GM21825 (cell line): ENCODE measurements at regions not wholly inside any gene's neighbourhood (a gene's known extent, or its start where the extent isn't known, plus 50 kb on each side); places are given as distances from the start of the nearest gene placed in this dataset.

Experiments used
- ATAC-seq: cut with Tn5 transposase; IDR thresholded peaks from one replicate; pipeline ENCODE4 v1.9.1; 2021; ENCODE audit warnings: mild to moderate bottlenecking, moderate library complexity; ENCODE audit not compliant: unreplicated experiment

DNA sequence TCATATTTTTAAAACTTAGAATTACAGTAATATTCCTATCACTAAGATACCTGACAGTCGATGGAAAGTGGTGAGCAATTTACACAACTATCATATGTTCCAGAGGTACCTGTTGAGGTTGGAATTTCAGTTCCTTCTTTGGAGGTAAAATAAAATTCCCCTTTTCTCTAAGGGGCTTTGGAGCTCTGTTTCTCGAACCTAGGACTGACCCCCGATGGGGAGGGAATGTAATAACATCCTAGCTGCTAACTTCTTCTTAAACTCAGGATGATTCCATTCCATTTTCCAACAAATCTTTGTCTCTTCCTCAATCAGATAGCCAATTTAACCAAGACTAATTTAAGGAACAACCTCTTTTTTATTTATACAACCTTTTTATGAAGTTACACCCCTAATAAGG lies 1069.8 kb downstream of the NLGN4Y start:
- ATAC-seq = no peak

DNA sequence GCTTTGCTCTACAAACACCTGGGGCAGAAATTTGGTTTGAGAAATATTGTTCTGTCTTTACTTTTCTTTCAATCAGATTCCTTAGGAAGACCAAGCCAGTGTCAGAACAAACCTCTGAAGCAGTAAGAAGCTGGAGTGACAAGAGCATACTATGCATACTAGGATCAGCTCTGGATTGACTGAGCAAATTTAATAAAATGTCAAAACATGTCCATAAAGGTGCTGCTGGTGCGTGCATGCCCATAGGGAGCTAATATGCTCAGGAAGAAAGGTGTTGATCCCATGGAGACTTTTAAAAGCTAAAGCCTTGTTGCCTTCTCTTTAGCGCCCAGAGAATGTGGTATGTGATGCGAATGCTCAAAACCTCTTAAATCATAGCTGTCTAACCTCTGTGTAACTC lies 1076.2 kb downstream of the NLGN4Y start:
- ATAC-seq = no peak

DNA sequence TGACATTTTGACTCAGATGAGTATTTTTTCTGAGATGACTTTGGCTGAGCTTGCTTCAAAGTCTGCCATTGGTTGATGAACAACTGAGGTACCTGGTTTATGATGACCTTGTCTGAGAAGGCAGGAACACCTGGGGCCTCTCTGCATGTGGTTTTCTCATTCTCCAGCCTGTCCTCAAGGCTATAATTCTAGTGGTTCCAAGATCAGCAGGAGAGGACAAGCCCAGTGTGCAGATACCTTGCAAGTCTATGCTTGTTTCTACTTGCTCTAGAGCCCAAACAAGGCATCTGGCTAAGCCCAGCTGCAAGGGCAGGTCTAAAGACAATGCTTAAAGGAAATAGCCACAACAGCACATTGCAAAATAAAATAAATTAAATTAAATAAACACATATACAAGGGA lies 1100.0 kb downstream of the NLGN4Y start:
- ATAC-seq = no peak

DNA sequence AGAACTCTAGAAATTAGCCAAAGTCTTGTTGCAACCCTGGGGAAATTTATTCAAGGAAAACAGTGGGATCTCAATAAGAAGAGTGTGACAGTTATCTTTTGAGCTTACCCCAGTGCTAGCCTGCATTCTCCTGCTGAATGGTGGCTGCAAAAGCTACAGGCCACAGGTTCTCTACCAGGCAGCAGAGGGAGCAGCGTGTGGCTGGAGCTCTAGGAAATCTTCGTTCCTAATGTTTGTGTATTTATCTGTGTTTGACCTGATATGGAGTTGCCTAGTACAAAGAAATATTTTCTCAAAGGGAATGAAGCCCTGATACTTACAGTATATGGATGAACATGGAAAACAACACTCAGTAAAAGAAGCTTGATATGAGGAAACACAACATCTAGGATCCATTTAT lies 1100.6 kb downstream of the NLGN4Y start:
- ATAC-seq = no peak

DNA sequence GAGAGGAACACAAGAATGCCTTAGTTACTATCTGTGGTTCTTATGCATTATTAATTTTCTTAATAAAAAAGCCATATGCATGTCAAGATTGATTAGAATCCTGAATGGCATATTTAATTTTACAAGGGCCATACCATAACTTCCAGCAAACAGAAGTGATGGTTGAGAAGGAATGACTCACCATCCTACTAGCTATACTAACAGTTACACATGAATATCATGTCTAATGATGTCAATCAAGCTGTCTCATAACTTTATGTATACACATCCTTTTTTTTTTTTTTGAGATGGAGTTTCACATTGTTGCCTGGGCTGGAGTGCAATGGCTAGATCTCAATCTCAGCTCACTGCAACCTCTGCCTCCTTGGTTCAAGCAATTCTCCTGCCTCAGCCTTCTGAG lies 1123.9 kb downstream of the NLGN4Y start:
- no peak for ATAC-seq

DNA sequence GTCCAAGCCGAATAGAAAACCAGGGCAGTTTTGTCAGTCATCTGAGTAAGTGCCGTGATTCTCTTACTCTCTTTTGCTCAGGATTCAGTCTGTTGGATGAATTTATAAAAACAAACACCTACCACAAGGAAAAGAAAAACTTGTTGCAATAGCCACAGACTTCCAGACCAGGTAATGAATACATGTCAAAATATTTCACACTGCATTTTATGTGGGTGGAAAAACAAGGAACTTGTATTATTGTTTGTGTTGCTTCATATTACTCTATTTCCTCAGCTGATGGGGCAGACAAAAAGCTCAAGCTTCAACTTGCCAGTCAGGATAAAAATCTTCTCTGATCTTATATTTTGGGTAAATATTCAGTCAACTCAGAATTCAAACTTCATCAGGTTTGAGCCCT lies 1125.7 kb downstream of the NLGN4Y start:
- ATAC-seq = no peak

DNA sequence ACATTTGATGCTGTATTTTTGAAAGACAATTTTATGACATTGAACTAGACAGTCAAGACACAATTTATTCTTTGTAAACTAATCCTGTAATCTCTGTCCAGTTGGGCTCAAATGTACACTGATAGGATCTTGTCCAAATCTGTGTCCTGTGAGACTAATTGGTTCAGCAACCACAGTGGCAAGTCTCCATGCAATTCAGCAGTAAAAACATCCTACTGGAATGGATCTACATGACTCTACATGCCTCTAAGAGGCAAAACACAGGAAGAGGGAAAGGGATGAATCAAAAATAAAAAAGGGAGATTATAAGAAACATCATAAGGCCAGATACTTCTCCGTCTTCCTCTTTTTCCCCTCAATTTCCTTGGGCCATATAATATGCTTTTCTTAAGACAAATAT lies 1164.2 kb downstream of the NLGN4Y start:
- ATAC-seq = no peak

DNA sequence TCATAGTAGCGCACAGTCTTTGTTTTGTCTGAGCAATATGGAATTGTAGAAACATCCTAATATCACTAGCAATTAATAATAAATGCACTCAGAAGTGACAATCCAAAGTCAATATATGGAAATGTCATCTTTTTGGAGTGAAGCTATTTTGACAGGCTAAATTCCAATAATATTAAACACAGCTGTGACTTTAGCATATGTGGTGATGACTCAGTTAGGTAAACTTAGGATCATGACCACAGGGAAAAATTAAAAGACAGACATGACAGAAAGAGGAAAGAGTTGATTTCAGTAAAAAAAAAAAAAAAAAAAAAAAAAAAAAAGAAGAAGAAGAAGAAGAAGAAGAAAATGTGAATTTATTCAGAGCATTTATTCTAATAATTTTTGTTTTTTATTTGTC lies 1165.7 kb downstream of the NLGN4Y start:
- ATAC-seq = no peak

DNA sequence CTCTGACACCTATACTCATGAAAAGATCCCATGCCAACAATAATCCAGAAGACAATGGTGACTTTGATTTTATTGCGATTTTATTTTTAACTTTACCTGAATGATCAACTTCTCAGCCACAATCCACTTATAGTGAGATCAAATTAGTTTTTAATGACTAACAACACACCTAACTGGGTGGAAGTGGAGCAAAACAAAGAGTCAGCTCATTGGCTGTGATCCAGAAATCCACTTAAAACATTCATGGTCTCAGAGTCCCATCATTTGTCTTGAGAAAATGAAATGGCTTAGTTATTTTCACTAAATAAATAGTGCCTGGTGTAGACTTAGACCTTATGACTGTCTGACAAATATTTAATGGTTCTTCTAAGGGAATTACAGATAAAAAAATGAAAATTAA lies 1177.8 kb downstream of the NLGN4Y start:
- no peak for ATAC-seq

DNA sequence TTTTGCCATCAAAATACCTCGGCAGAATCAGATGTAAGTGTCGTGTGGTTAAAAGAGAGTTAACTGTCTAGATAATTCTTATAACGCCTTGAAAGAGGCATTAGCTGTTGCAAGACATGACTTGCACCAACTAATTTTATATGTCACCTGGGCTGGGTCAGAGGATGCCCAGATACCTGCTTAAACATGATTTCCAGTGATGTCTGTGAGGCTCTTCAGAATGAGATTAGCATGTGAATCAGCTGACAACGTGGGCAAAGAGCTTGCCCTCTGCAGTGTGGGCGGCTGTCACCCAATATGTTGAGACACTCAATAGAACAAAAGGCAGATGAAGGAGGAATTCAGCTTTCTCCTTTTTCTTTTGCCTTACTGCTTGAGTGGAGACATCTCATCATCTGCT lies 1180.6 kb downstream of the NLGN4Y start:
- no peak for ATAC-seq

DNA sequence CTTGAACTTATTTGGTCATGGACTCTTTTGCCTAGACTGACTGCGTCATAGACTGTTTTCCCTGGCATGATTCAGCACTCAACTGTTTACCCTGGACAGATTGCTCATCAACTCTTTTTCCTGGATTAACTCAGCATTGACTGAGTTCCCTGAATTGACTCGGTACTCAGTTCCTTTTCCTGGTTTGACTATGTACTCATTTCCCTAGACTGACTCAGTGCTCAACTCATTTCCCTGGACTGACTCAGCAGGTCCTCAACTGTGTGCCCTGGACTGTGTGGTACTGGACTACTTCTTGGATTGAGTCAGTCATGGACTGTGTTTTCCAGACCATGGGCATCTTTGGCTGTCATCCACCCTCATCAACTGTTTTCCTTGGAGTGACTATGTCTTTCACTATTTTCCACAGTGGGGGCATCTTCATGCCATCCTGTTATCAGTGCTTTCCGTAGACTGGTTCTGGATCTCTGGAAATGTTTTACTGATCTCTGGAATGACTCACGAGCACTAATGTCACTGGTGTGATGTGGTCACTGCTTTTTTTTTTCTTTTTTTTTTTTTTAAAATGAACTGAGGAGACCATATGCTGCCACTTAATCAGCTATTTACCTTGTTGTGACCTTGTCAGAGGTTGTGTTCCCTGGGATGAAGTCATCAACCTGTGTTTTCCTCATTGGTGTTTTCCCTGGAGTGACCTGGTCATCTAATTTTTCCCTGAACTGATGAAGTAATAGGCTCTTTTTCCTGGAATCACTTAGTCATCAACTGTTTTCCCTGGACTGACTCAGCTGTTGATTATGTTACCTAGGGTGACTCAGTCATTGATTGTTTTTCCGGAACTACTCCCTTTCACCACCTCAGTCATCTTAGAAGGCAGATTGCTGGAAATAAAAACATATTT lies 1225.5 kb downstream of the NLGN4Y start:
- no peak for ATAC-seq

DNA sequence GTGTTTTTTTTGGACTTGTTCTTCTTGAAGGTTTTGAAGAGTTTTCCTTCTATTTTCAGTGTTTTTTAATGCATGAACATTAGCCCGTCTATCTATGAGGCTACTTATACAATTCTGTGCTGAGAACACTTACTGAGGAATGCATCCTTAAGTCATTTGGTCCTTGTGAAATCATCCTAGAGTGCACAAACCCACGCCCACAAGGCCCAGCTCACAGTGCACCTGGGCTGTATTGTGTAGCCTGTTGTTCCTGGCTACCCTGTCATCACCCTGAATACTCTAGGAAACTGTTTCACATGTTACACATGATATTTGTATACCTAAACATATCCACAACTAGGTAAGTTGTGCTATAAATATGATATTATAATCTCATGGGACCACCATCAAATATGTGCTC lies 1226.7 kb downstream of the NLGN4Y start:
- ATAC-seq = no peak

DNA sequence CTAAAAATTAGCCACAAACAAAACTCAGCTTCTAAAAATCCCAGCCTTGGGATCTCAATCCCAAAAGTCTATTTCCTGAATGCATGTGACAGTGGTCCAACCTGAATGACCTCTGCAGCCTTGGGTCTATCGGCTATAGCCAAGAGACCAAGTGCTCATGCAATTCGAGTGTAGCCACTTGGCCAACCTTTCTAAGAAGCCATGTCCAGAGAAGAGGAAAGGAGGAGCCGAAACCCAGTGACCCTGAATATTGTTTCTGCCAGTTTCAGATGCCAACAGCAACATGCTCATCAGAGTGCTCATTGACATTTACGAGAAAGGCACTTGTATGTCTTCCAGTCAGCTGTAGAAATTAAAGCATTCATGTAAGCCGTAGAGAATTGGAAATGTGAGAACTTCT lies 1231.9 kb downstream of the NLGN4Y start:
- no peak for ATAC-seq

DNA sequence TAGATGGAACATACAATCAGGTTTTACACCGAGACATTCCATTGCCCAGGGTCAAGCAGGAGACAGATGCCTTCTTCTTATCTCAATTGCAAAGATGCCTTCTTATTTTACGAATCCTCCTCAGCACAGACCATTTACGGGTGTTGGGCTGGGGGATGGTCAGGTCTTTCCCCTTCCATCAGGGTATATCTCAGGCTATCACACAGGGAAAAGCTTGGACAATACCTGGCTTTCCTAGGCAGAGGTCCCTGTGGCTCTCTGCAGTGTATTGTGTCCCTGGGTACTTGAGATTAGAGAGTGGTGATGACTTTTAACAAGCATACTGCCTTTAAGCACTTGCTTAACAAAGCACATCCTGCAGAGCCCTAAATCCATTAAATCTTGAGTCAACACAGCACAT lies 1249.2 kb downstream of the NLGN4Y start:
- ATAC-seq = no peak

DNA sequence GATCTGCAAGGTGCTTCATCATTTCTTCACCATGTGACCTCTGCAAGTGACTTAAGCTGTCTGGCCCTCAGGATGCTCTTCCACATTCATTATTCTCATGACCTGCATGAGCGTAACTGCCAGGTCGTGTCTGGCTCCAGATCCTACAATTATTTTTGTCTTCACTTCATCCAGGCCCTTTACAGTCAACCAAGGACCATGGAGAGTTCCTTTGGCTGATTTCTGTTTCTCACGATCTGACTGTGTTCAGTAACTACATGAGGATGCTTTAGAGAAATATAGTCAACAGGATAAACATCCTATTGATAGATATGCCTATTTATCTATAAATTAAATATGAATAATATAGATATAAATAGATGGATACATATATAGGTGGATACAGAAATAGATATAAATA lies 1251.6 kb downstream of the NLGN4Y start:
- no peak for ATAC-seq

DNA sequence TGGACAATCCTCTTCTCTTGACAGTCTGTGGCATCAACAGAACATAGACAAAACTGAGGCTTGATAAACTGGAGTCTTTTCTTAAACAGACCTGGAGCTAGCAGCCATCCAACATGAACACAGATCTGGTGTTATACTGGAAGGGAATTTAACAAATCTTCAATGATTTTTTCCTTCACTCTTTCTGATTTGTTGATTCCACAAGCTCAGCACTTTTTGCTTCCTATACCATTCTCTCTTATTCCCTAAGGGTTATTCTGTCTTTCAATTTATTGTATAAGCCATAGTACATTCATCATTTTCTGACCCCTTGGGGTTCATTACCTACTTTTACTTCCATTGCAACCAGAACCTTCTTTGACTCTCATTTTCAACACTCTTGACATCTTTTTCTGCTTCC lies 1255.6 kb downstream of the NLGN4Y start:
- ATAC-seq = no peak

DNA sequence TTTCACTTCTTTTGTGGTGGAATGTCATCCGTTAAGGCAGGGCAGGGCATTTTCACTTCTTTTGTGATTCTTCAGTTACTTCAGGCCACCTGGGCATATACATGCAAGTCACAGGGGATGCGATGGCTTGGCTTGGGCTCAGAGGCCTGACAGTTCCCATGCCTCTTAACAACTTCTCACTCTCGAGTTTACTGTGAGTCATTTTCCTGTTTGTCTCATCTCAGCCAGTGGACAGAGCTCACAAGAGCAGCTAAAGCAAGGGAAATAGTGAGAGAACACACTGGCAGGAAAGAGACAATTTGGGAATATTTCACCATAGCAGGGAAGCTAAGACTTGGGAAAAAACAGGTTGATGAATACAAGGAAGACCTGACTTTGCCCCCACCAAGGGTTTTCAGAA lies 1275.7 kb downstream of the NLGN4Y start:
- ATAC-seq = no peak

DNA sequence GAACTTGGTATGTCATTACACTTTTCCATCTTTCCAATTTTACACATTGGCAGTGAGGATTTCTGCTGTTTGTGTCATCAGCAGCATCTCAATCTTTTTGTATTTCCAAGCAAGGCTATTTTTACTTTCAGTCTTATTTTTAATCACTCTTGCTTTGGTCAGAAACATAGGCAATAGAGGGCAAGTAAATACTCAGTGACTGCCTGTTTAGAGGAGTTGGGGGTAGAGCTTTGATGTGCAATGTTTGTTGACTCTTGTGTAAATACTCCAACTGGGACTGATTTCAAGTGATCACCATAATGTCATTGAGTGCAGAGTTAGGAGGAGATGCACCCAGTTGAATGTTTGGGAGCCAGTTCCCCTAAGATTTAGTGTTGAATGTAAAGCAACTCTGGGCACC lies 1281.7 kb downstream of the NLGN4Y start:
- ATAC-seq = no peak

DNA sequence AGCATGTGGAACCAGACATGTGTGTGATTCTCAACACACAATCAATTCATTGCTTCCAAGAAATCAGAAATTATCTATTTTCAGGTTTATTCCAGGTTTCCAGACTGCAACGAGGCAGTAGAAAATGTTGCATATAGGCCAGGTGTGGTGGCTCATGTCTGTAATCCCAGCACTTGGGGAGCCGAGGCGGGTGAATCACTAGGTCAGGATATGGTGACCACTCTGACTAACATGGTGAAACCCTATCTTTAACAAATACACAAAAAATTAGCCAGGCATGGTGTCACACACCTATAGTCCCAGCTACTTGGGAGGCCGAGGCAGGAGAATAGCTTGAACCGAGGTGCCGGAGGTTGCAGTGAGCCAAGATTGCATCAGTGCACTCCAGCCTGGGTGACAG lies 1289.9 kb downstream of the NLGN4Y start:
- no peak for ATAC-seq
